IMR-90 (cell line): ENCODE measurements at regions not wholly inside any gene's neighbourhood (a gene's known extent, or its start where the extent isn't known, plus 50 kb on each side); places are given as distances from the start of the nearest gene placed in this dataset.

ENCODE experiments used
- ATAC-seq: fragments of 200-7000 bp; cut with Tn5 transposase; 2 replicates; pipeline ENCODE4 v1.9.1; 2020; ENCODE audit warnings: low read depth, mild to moderate bottlenecking, moderate library complexity
- BruUV-seq: library from RNA; stranded (reverse); fragments of 400-500 nt; replicated peaks from 2 replicates; lab custom pipeline; 2021; lab: Mats Ljungman, UMichigan
- CTCF ChIA-PET: fragments of 300-600 bp; formaldehyde crosslinking; extraction: SDS; loops from one replicate; lab custom pipeline; 2021; ENCODE audit warnings: antibody characterized with exemption; lab: Yijun Ruan, JAX
- POLR2A ChIA-PET: fragments of 300-600 bp; sonication (Branson Sonifier 250); formaldehyde crosslinking; loops from one replicate; lab custom pipeline; 2022; ENCODE audit warnings: antibody characterized with exemption; ENCODE audit not compliant: unreplicated experiment; lab: Charles Lee
- DNase-seq: peaks from one replicate; pipeline ENCODE4 v3.0.0; 2013
- H2AFZ ChIP-seq: replicated peaks from 2 replicates; pipeline ENCODE3; 2013; ENCODE audit warnings: low read length, mild to moderate bottlenecking; ENCODE audit not compliant: poor library complexity
- H2AK5ac ChIP-seq: 2 replicates; pipeline ENCODE4 v1.6.1; 2013; ENCODE audit warnings: low read depth, low read length, inconsistent platforms
- H2AK9ac ChIP-seq: replicated peaks from 2 replicates; pipeline ENCODE3; 2013; ENCODE audit warnings: mild to moderate bottlenecking, low read depth, low read length, moderate library complexity; ENCODE audit not compliant: poor library complexity
- H2BK120ac ChIP-seq: 2 replicates; pipeline ENCODE4 v1.6.1; 2013; ENCODE audit warnings: low read depth, low read length, inconsistent platforms
- H2BK15ac ChIP-seq: 3 replicates; pipeline ENCODE4 v1.6.1; 2013; ENCODE audit warnings: low read depth, low read length, inconsistent platforms
- H2BK20ac ChIP-seq: 2 replicates; pipeline ENCODE4 v1.6.1; 2013; ENCODE audit warnings: low read depth, mild to moderate bottlenecking, inconsistent platforms, low read length, moderate library complexity
- H2BK5ac ChIP-seq: 2 replicates; pipeline ENCODE4 v1.6.1; 2013; ENCODE audit warnings: mild to moderate bottlenecking, low read depth, low read length, inconsistent platforms; ENCODE audit not compliant: poor library complexity, severe bottlenecking
- H3K14ac ChIP-seq: replicated peaks from 2 replicates; pipeline ENCODE4 v1.6.1; 2013; ENCODE audit warnings: low read depth, low read length, inconsistent platforms
- H3K18ac ChIP-seq: 2 replicates; pipeline ENCODE4 v1.6.1; 2013; ENCODE audit warnings: low read depth, low read length, control low read depth
- H3K23ac ChIP-seq: 2 replicates; pipeline ENCODE4 v1.6.1; 2013; ENCODE audit warnings: low read depth, low read length, inconsistent platforms
- H3K27ac ChIP-seq: 2 replicates; pipeline ENCODE4 v1.5.1; 2013; ENCODE audit warnings: mild to moderate bottlenecking, control low read depth, low read length; ENCODE audit not compliant: insufficient read depth
- H3K27me3 ChIP-seq: 2 replicates; pipeline ENCODE4 v1.6.1; 2013; ENCODE audit warnings: low read length; ENCODE audit not compliant: control insufficient read depth, insufficient read depth
- H3K36me3 ChIP-seq: 2 replicates; pipeline ENCODE4 v1.6.1; 2013; ENCODE audit warnings: low read length, mixed read lengths; ENCODE audit not compliant: control insufficient read depth, insufficient read depth
- H3K4ac ChIP-seq: 2 replicates; pipeline ENCODE4 v1.6.1; 2013; ENCODE audit warnings: low read depth, low read length, inconsistent platforms
- H3K4me1 ChIP-seq: 2 replicates; pipeline ENCODE4 v1.6.1; 2013; ENCODE audit warnings: low read length, mixed read lengths; ENCODE audit not compliant: control insufficient read depth, insufficient read depth
- H3K4me2 ChIP-seq: 2 replicates; pipeline ENCODE4 v1.6.1; 2013; ENCODE audit warnings: low read depth, mild to moderate bottlenecking, control low read depth, low read length, moderate library complexity
- H3K4me3 ChIP-seq: 2 replicates; pipeline ENCODE4 v1.5.1; 2013; ENCODE audit warnings: low read depth, mild to moderate bottlenecking, control low read depth, low read length, moderate library complexity; ENCODE audit not compliant: insufficient read depth
- H3K56ac ChIP-seq: 2 replicates; pipeline ENCODE4 v1.6.1; 2013; ENCODE audit warnings: low read length, inconsistent platforms; ENCODE audit not compliant: insufficient read depth; ENCODE audit errors: extremely low read depth
- H3K79me1 ChIP-seq, 2 experiments: 2 replicates each; pipeline ENCODE4 v1.6.1; 2013; ENCODE audit warnings: low read length in 2 of 2, inconsistent platforms in 1 of 2, low read depth in 1 of 2
- H3K9ac ChIP-seq: 2 replicates; pipeline ENCODE4 v1.6.1; 2013; ENCODE audit warnings: low read depth, low read length, control low read depth
- H3K9me1 ChIP-seq: 2 replicates; pipeline ENCODE4 v1.6.1; 2013; ENCODE audit warnings: low read length, inconsistent platforms; ENCODE audit not compliant: insufficient read depth
- H3K9me3 ChIP-seq: 2 replicates; pipeline ENCODE4 v1.6.1; 2013; ENCODE audit warnings: low read length; ENCODE audit not compliant: control insufficient read depth, insufficient read depth
- H4K20me1 ChIP-seq: 2 replicates; pipeline ENCODE4 v1.6.1; 2013; ENCODE audit warnings: low read length, inconsistent platforms; ENCODE audit not compliant: insufficient read depth
- H4K5ac ChIP-seq: 2 replicates; pipeline ENCODE4 v1.6.1; 2013; ENCODE audit warnings: mild to moderate bottlenecking, low read depth, low read length, control low read depth
- H4K8ac ChIP-seq, 2 experiments: 2 replicates each; pipeline ENCODE4 v1.6.1; 2013; ENCODE audit warnings: low read depth in 2 of 2, low read length in 2 of 2, control low read depth in 1 of 2, inconsistent platforms in 1 of 2
- H4K91ac ChIP-seq: 2 replicates; pipeline ENCODE4 v1.6.1; 2013; ENCODE audit warnings: low read depth, low read length, inconsistent platforms; ENCODE audit not compliant: insufficient read depth
- FOS ChIP-seq: fragments of 150-350 bp; IDR thresholded peaks from 2 replicates; pipeline ENCODE4 v1.6.1; 2016; ENCODE audit warnings: low read depth, low read length
- MAZ ChIP-seq: IDR thresholded peaks from 2 replicates; pipeline ENCODE4 v1.6.1; 2012; ENCODE audit warnings: low read depth, mild to moderate bottlenecking, low read length, improper control_type of control experiment, moderate library complexity, borderline replicate concordance
- NFE2L2 ChIP-seq: fragments of 150-350 bp; IDR thresholded peaks from 2 replicates; pipeline ENCODE4 v1.6.1; 2016; ENCODE audit warnings: low read depth, mild to moderate bottlenecking, low read length
- POLR2A ChIP-seq: IDR thresholded peaks from 2 replicates; pipeline ENCODE4 v1.6.1; 2012; ENCODE audit warnings: mild to moderate bottlenecking, low read depth, low read length
- RAD21 ChIP-seq: IDR thresholded peaks from 2 replicates; pipeline ENCODE4 v1.6.1; 2012; ENCODE audit warnings: low read length, improper control_type of control experiment
- RCOR1 ChIP-seq: IDR thresholded peaks from 2 replicates; pipeline ENCODE4 v1.6.1; 2012; ENCODE audit warnings: mild to moderate bottlenecking, low read length, improper control_type of control experiment; ENCODE audit not compliant: insufficient replicate concordance
- WGBS, 2 experiments: methylation state at CpG; one replicate each; pipeline versions ENCODE4 v1.1.5 to v1.1.7; 2013; ENCODE audit warnings: missing lambda C conversion rate in 2 of 2; ENCODE audit not compliant: insufficient read length in 1 of 2; ENCODE audit errors: extremely low coverage in 2 of 2; 5-methylcytosine and 5-hydroxymethylcytosine counted together
- dilution Hi-C: fragments of 300-500 bp; cut with HindIII; formaldehyde crosslinking; loops from one replicate; pipeline ENCODE4 v1.14.3; 2018; ENCODE audit warnings: low sequenced_read_pairs; ENCODE audit not compliant: unreplicated experiment
- in situ Hi-C: fragments of 300-500 bp; cut with MboI; formaldehyde crosslinking; loops from 3 replicates; pipeline ENCODE4 v1.14.3; 2019; ENCODE audit warnings: low sequenced_read_pairs, inconsistent platforms, mixed read lengths
- intact Hi-C: fragments of 100-400 bp; cut with micrococcal nuclease; formaldehyde crosslinking; loops from 2 replicates; pipeline ENCODE4 v1.10.0; 2022

DNA sequence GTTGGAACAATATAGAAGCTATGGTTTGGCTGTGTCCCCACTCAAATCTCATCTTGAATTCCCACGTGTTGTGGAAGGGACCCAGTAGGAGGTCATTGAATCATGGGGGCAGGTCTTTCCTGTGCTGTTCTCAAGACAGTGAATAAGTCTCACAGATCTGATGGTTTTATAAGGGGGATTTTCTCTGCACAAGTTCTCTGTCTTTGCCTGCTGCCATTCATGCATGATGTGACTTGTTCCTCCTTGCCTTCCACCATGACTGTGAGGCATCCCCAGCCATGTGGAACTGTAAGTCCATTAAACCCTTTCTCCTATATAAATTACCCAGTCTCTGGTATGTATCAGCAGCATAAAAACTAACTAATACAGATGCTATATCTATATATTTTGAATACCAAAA is 135.2 kb upstream of the EDNRA start:
- TF ChIP-seq MAZ (no peak), NFE2L2 (no peak), FOS (no peak), RAD21 (no peak), RCOR1 (no peak), POLR2A (no peak)
- no peak overlapping the region for H4K5ac ChIP-seq
- no peaks in the 10 kb centered on the region for H4K20me1 ChIP-seq
- no peak overlapping the region for H2BK15ac ChIP-seq
- in situ Hi-C loops (no loop called here), dilution Hi-C loops (no loop called here), intact Hi-C loops (no loop called here)
- ChIA-PET POLR2A (no interaction called here), CTCF (no interaction called here)
- H3K9ac ChIP-seq, result no peak overlapping the region
- H3K18ac ChIP-seq, result no peak overlapping the region
- H4K8ac ChIP-seq, result no peak overlapping the region
- no peak overlapping the region for H3K23ac ChIP-seq
- no peak overlapping the region for H2BK20ac ChIP-seq
- H4K91ac ChIP-seq, result no peak overlapping the region
- no peak overlapping the region for H3K4me2 ChIP-seq
- H2BK120ac ChIP-seq, result no peak overlapping the region
- WGBS, 2 experiments, result no CpG with 5 or more reads among the region's 1 CpG
- peaks cover under 1% of the 10 kb centered on the region; the same call in 1 of the 2 replicates for H3K9me1 ChIP-seq
- no peak overlapping the region for H3K4me3 ChIP-seq
- no peak overlapping the region for H2AK5ac ChIP-seq
- H3K27ac ChIP-seq, result no peak overlapping the region
- H2BK5ac ChIP-seq, result no peak overlapping the region
- DNase-seq (no peak), ATAC-seq (no peak)
- H3K79me1 ChIP-seq, result no peaks in the 10 kb centered on the region
- no peak overlapping the region for H3K56ac ChIP-seq
- H3K4ac ChIP-seq, result no peak overlapping the region
- H3K36me3 ChIP-seq, result no peaks in the 10 kb centered on the region
- no TSS peak for BruUV-seq
- peaks cover under 1% of the 10 kb centered on the region; the same call in 1 of the 2 replicates for H3K4me1 ChIP-seq
- H3K14ac ChIP-seq, result no peak overlapping the region
- H2AK9ac ChIP-seq, result no peak overlapping the region
- no peaks in the 10 kb centered on the region for H3K9me3 ChIP-seq
- H2AFZ ChIP-seq, result no peak overlapping the region
- no peaks in the 10 kb centered on the region for H3K27me3 ChIP-seq
